IMR-90 (cell line): ENCODE measurements at regions not wholly inside any gene's neighbourhood (a gene's known extent, or its start where the extent isn't known, plus 50 kb on each side); places are given as distances from the start of the nearest gene placed in this dataset.

Source experiments
- ATAC-seq: fragments of 200-7000 bp; cut with Tn5 transposase; 2 replicates; pipeline ENCODE4 v1.9.1; 2020; ENCODE audit warnings: low read depth, mild to moderate bottlenecking, moderate library complexity
- BruUV-seq: library from RNA; stranded (reverse); fragments of 400-500 nt; replicated peaks from 2 replicates; lab custom pipeline; 2021; lab: Mats Ljungman, UMichigan
- CTCF ChIA-PET: fragments of 300-600 bp; formaldehyde crosslinking; extraction: SDS; loops from one replicate; lab custom pipeline; 2021; ENCODE audit warnings: antibody characterized with exemption; lab: Yijun Ruan, JAX
- POLR2A ChIA-PET: fragments of 300-600 bp; sonication (Branson Sonifier 250); formaldehyde crosslinking; loops from one replicate; lab custom pipeline; 2022; ENCODE audit warnings: antibody characterized with exemption; ENCODE audit not compliant: unreplicated experiment; lab: Charles Lee
- DNase-seq: peaks from one replicate; pipeline ENCODE4 v3.0.0; 2013
- H2AFZ ChIP-seq: replicated peaks from 2 replicates; pipeline ENCODE3; 2013; ENCODE audit warnings: low read length, mild to moderate bottlenecking; ENCODE audit not compliant: poor library complexity
- H2AK5ac ChIP-seq: 2 replicates; pipeline ENCODE4 v1.6.1; 2013; ENCODE audit warnings: low read depth, low read length, inconsistent platforms
- H2AK9ac ChIP-seq: replicated peaks from 2 replicates; pipeline ENCODE3; 2013; ENCODE audit warnings: mild to moderate bottlenecking, low read depth, low read length, moderate library complexity; ENCODE audit not compliant: poor library complexity
- H2BK120ac ChIP-seq: 2 replicates; pipeline ENCODE4 v1.6.1; 2013; ENCODE audit warnings: low read depth, low read length, inconsistent platforms
- H2BK15ac ChIP-seq: 3 replicates; pipeline ENCODE4 v1.6.1; 2013; ENCODE audit warnings: low read depth, low read length, inconsistent platforms
- H2BK20ac ChIP-seq: 2 replicates; pipeline ENCODE4 v1.6.1; 2013; ENCODE audit warnings: low read depth, mild to moderate bottlenecking, inconsistent platforms, low read length, moderate library complexity
- H2BK5ac ChIP-seq: 2 replicates; pipeline ENCODE4 v1.6.1; 2013; ENCODE audit warnings: mild to moderate bottlenecking, low read depth, low read length, inconsistent platforms; ENCODE audit not compliant: poor library complexity, severe bottlenecking
- H3K14ac ChIP-seq: replicated peaks from 2 replicates; pipeline ENCODE4 v1.6.1; 2013; ENCODE audit warnings: low read depth, low read length, inconsistent platforms
- H3K18ac ChIP-seq: 2 replicates; pipeline ENCODE4 v1.6.1; 2013; ENCODE audit warnings: low read depth, low read length, control low read depth
- H3K23ac ChIP-seq: 2 replicates; pipeline ENCODE4 v1.6.1; 2013; ENCODE audit warnings: low read depth, low read length, inconsistent platforms
- H3K27ac ChIP-seq: 2 replicates; pipeline ENCODE4 v1.5.1; 2013; ENCODE audit warnings: mild to moderate bottlenecking, control low read depth, low read length; ENCODE audit not compliant: insufficient read depth
- H3K27me3 ChIP-seq: 2 replicates; pipeline ENCODE4 v1.6.1; 2013; ENCODE audit warnings: low read length; ENCODE audit not compliant: control insufficient read depth, insufficient read depth
- H3K36me3 ChIP-seq: 2 replicates; pipeline ENCODE4 v1.6.1; 2013; ENCODE audit warnings: low read length, mixed read lengths; ENCODE audit not compliant: control insufficient read depth, insufficient read depth
- H3K4ac ChIP-seq: 2 replicates; pipeline ENCODE4 v1.6.1; 2013; ENCODE audit warnings: low read depth, low read length, inconsistent platforms
- H3K4me1 ChIP-seq: 2 replicates; pipeline ENCODE4 v1.6.1; 2013; ENCODE audit warnings: low read length, mixed read lengths; ENCODE audit not compliant: control insufficient read depth, insufficient read depth
- H3K4me2 ChIP-seq: 2 replicates; pipeline ENCODE4 v1.6.1; 2013; ENCODE audit warnings: low read depth, mild to moderate bottlenecking, control low read depth, low read length, moderate library complexity
- H3K4me3 ChIP-seq: 2 replicates; pipeline ENCODE4 v1.5.1; 2013; ENCODE audit warnings: low read depth, mild to moderate bottlenecking, control low read depth, low read length, moderate library complexity; ENCODE audit not compliant: insufficient read depth
- H3K56ac ChIP-seq: 2 replicates; pipeline ENCODE4 v1.6.1; 2013; ENCODE audit warnings: low read length, inconsistent platforms; ENCODE audit not compliant: insufficient read depth; ENCODE audit errors: extremely low read depth
- H3K79me1 ChIP-seq, 2 experiments: 2 replicates each; pipeline ENCODE4 v1.6.1; 2013; ENCODE audit warnings: low read length in 2 of 2, inconsistent platforms in 1 of 2, low read depth in 1 of 2
- H3K9ac ChIP-seq: 2 replicates; pipeline ENCODE4 v1.6.1; 2013; ENCODE audit warnings: low read depth, low read length, control low read depth
- H3K9me1 ChIP-seq: 2 replicates; pipeline ENCODE4 v1.6.1; 2013; ENCODE audit warnings: low read length, inconsistent platforms; ENCODE audit not compliant: insufficient read depth
- H3K9me3 ChIP-seq: 2 replicates; pipeline ENCODE4 v1.6.1; 2013; ENCODE audit warnings: low read length; ENCODE audit not compliant: control insufficient read depth, insufficient read depth
- H4K20me1 ChIP-seq: 2 replicates; pipeline ENCODE4 v1.6.1; 2013; ENCODE audit warnings: low read length, inconsistent platforms; ENCODE audit not compliant: insufficient read depth
- H4K5ac ChIP-seq: 2 replicates; pipeline ENCODE4 v1.6.1; 2013; ENCODE audit warnings: mild to moderate bottlenecking, low read depth, low read length, control low read depth
- H4K8ac ChIP-seq, 2 experiments: 2 replicates each; pipeline ENCODE4 v1.6.1; 2013; ENCODE audit warnings: low read depth in 2 of 2, low read length in 2 of 2, control low read depth in 1 of 2, inconsistent platforms in 1 of 2
- H4K91ac ChIP-seq: 2 replicates; pipeline ENCODE4 v1.6.1; 2013; ENCODE audit warnings: low read depth, low read length, inconsistent platforms; ENCODE audit not compliant: insufficient read depth
- BHLHE40 ChIP-seq: fragments of 150-350 bp; IDR thresholded peaks from 2 replicates; pipeline ENCODE4 v1.6.1; 2016; ENCODE audit warnings: mild to moderate bottlenecking, low read depth, low read length
- CEBPB ChIP-seq: IDR thresholded peaks from 2 replicates; pipeline ENCODE4 v1.6.1; 2012; ENCODE audit warnings: low read depth, low read length, improper control_type of control experiment
- CHD1 ChIP-seq: IDR thresholded peaks from 2 replicates; pipeline ENCODE4 v1.6.1; 2012; ENCODE audit warnings: low read depth, low read length, improper control_type of control experiment
- CTCF ChIP-seq: conservative IDR thresholded peaks from 2 replicates; pipeline ENCODE4 v1.5.1; 2012; ENCODE audit warnings: mild to moderate bottlenecking, low read depth, low read length, improper control_type of control experiment
- ELK1 ChIP-seq: fragments of 150-350 bp; IDR thresholded peaks from 2 replicates; pipeline ENCODE4 v1.6.1; 2016; ENCODE audit warnings: low read depth, mild to moderate bottlenecking, low read length, moderate library complexity, borderline replicate concordance
- FOS ChIP-seq: fragments of 150-350 bp; IDR thresholded peaks from 2 replicates; pipeline ENCODE4 v1.6.1; 2016; ENCODE audit warnings: low read depth, low read length
- MAFK ChIP-seq: IDR thresholded peaks from 2 replicates; pipeline ENCODE4 v1.6.1; 2012; ENCODE audit warnings: low read depth, low read length, improper control_type of control experiment
- MAZ ChIP-seq: IDR thresholded peaks from 2 replicates; pipeline ENCODE4 v1.6.1; 2012; ENCODE audit warnings: low read depth, mild to moderate bottlenecking, low read length, improper control_type of control experiment, moderate library complexity, borderline replicate concordance
- MXI1 ChIP-seq: IDR thresholded peaks from 2 replicates; pipeline ENCODE4 v1.6.1; 2012; ENCODE audit warnings: low read depth, mild to moderate bottlenecking, low read length, moderate library complexity, borderline replicate concordance
- NFE2L2 ChIP-seq: fragments of 150-350 bp; IDR thresholded peaks from 2 replicates; pipeline ENCODE4 v1.6.1; 2016; ENCODE audit warnings: low read depth, mild to moderate bottlenecking, low read length
- POLR2A ChIP-seq: IDR thresholded peaks from 2 replicates; pipeline ENCODE4 v1.6.1; 2012; ENCODE audit warnings: mild to moderate bottlenecking, low read depth, low read length
- RAD21 ChIP-seq: IDR thresholded peaks from 2 replicates; pipeline ENCODE4 v1.6.1; 2012; ENCODE audit warnings: low read length, improper control_type of control experiment
- RCOR1 ChIP-seq: IDR thresholded peaks from 2 replicates; pipeline ENCODE4 v1.6.1; 2012; ENCODE audit warnings: mild to moderate bottlenecking, low read length, improper control_type of control experiment; ENCODE audit not compliant: insufficient replicate concordance
- RFX5 ChIP-seq: IDR thresholded peaks from 2 replicates; pipeline ENCODE4 v1.8.0; 2012; ENCODE audit warnings: low read depth, mild to moderate bottlenecking, low read length, moderate library complexity
- SMC3 ChIP-seq: fragments of 150-350 bp; IDR thresholded peaks from 2 replicates; pipeline ENCODE4 v1.6.1; 2016; ENCODE audit warnings: low read depth, mild to moderate bottlenecking, antibody characterized with exemption, low read length, moderate library complexity
- USF2 ChIP-seq: fragments of 150-350 bp; IDR thresholded peaks from 2 replicates; pipeline ENCODE4 v1.6.1; 2017; ENCODE audit warnings: mild to moderate bottlenecking, antibody characterized with exemption, low read length, low read depth
- WGBS, 2 experiments: methylation state at CpG; one replicate each; pipeline versions ENCODE4 v1.1.5 to v1.1.7; 2013; ENCODE audit warnings: missing lambda C conversion rate in 2 of 2; ENCODE audit not compliant: insufficient read length in 1 of 2; ENCODE audit errors: extremely low coverage in 2 of 2; 5-methylcytosine and 5-hydroxymethylcytosine counted together
- dilution Hi-C: fragments of 300-500 bp; cut with HindIII; formaldehyde crosslinking; loops from one replicate; pipeline ENCODE4 v1.14.3; 2018; ENCODE audit warnings: low sequenced_read_pairs; ENCODE audit not compliant: unreplicated experiment
- in situ Hi-C: fragments of 300-500 bp; cut with MboI; formaldehyde crosslinking; loops from 3 replicates; pipeline ENCODE4 v1.14.3; 2019; ENCODE audit warnings: low sequenced_read_pairs, inconsistent platforms, mixed read lengths
- intact Hi-C: fragments of 100-400 bp; cut with micrococcal nuclease; formaldehyde crosslinking; loops from 2 replicates; pipeline ENCODE4 v1.10.0; 2022

- H3K4me2 ChIP-seq = no peak overlapping the region
- H3K9me3 ChIP-seq = no peaks in the 10 kb centered on the region
- H3K9ac ChIP-seq = no peak overlapping the region
- H2BK15ac ChIP-seq = no peak overlapping the region
- no TSS peak for BruUV-seq
- H3K18ac ChIP-seq = no peak overlapping the region
- intact Hi-C loops = no loop called here
- no peak overlapping the region for H3K56ac ChIP-seq
- no peak overlapping the region for H4K8ac ChIP-seq
- no peaks in the 10 kb centered on the region for H3K79me1 ChIP-seq
- H3K23ac ChIP-seq = no peak overlapping the region
- ChIA-PET CTCF (interaction anchor here (0.6 kb wide), 1 partner anchor 612 kb away, joined by 3 read pairs; no protein-coding TSS in a partner anchor), POLR2A (no interaction called here)
- 100% methylated on average over 1 of the region's 4 CpGs; no CpG with 5 or more reads in 1 of the 2 experiments for WGBS, 2 experiments
- no peaks in the 10 kb centered on the region for H3K4me1 ChIP-seq
- no peak overlapping the region for H3K4me3 ChIP-seq
- DNase-seq (no peak), ATAC-seq (no peak)
- no peak overlapping the region for H3K4ac ChIP-seq
- TF ChIP-seq CEBPB (no peak), MXI1 (no peak), RAD21 (no peak), USF2 (no peak), MAFK (no peak), NFE2L2 (no peak), RCOR1 (no peak), SMC3 (no peak), RFX5 (no peak), FOS (no peak), POLR2A (no peak), CTCF (no peak), BHLHE40 (no peak), CHD1 (no peak), MAZ (no peak), ELK1 (no peak)
- in situ Hi-C loops = no loop called here
- H3K14ac ChIP-seq = no peak overlapping the region
- no peak overlapping the region for H2AK5ac ChIP-seq
- dilution Hi-C loops = no loop called here
- no peak overlapping the region for H2AK9ac ChIP-seq
- no peak overlapping the region for H2BK20ac ChIP-seq
- H4K91ac ChIP-seq = no peak overlapping the region
- H3K27ac ChIP-seq = no peak overlapping the region
- no peak overlapping the region for H2AFZ ChIP-seq
- H3K36me3 ChIP-seq = no peaks in the 10 kb centered on the region
- no peak overlapping the region for H4K5ac ChIP-seq
- no peaks in the 10 kb centered on the region for H3K9me1 ChIP-seq
- H2BK120ac ChIP-seq = no peak overlapping the region
- H3K27me3 ChIP-seq = no peaks in the 10 kb centered on the region
- no peaks in the 10 kb centered on the region for H4K20me1 ChIP-seq
- no peak overlapping the region for H2BK5ac ChIP-seq
These were observed 87.0 kb upstream of the SPRY4 start for GRCh38 chr5:142411656-142412425.
